ENCODE measurements at regions not wholly inside any gene's neighbourhood (a gene's known extent, or its start where the extent isn't known, plus 50 kb on each side); places are given as distances from the start of the nearest gene placed in this dataset.

DNA sequence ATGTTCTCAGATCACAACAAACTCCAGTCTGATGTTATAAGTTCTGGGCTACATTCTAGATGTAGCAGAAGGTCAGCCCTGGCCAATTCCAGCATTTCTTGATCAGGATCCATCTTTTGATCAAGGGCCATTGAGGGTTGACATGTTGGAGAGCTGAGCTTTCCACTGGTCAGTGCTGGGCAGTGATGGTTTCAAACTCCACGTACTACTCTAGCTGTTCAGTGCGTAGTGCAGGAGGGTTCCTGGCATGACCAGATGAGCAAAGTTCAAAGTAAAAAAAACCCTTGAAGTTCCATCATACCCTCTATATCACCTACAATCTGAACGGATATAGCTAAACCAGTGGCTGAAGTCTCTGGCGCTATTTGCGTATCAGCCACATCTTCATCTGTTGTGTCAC is 210.4 kb upstream of the OSR1 start:
- POLR2A ChIA-PET = interaction anchor here (1.2 kb wide), 1 partner anchor 13 kb away, joined by 3 read pairs; no protein-coding TSS in a partner anchor
- H3K9me3 ChIP-seq (ENCODE audit: control insufficient read depth, insufficient read depth, low read depth, low read length) = no peaks in the 10 kb centered on the region
- no peaks in the 10 kb centered on the region for H3K36me3 ChIP-seq (ENCODE audit: control insufficient read depth in 2 of 2, insufficient read depth in 1 of 2, low read length in 2 of 2)
- TF ChIP-seq ZNF341 (tag by site-specific recombination; IDR thresholded peaks at IDR 0.05; ENCODE audit: low read depth) (no peak), MEIS1 (CRISPR knock-in tag; IDR thresholded peaks at IDR 0.05; ENCODE audit: borderline replicate concordance) (no peak), ZNF121 (tag by site-specific recombination; IDR thresholded peaks at IDR 0.05) (no peak), PRDM1 (tag by site-specific recombination; IDR thresholded peaks at IDR 0.05) (no peak), ZNF785 (tag by site-specific recombination; IDR thresholded peaks at IDR 0.05) (no peak), KLF16 (tag by site-specific recombination; IDR thresholded peaks at IDR 0.05) (no peak), ZNF837 (tag by site-specific recombination; IDR thresholded peaks at IDR 0.05) (no peak), ZNF843 (tag by site-specific recombination; IDR thresholded peaks at IDR 0.05) (no peak)
- TF ChIP-seq, protein P1, sequence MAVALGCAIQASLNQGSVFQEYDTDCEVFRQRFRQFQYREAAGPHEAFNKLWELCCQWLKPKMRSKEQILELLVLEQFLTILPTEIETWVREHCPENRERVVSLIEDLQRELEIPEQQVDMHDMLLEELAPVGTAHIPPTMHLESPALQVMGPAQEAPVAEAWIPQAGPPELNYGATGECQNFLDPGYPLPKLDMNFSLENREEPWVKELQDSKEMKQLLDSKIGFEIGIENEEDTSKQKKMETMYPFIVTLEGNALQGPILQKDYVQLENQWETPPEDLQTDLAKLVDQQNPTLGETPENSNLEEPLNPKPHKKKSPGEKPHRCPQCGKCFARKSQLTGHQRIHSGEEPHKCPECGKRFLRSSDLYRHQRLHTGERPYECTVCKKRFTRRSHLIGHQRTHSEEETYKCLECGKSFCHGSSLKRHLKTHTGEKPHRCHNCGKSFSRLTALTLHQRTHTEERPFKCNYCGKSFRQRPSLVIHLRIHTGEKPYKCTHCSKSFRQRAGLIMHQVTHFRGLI (tag by site-specific recombination; IDR thresholded peaks at IDR 0.05) = no peak
- no peaks in the 10 kb centered on the region for H3K4me1 ChIP-seq (ENCODE audit: control insufficient read depth, insufficient read depth, low read length)
- CTCF ChIA-PET = interaction anchor here (1.3 kb wide), 1 partner anchor 1048 kb away, joined by 4 read pairs; no protein-coding TSS in a partner anchor
- H3K4me3 ChIP-seq (ENCODE audit: low read depth, low read length) = no peak overlapping the region
- no peak overlapping the region for H3K27ac ChIP-seq (ENCODE audit: extremely low read depth, low read depth, low read length)

DNA sequence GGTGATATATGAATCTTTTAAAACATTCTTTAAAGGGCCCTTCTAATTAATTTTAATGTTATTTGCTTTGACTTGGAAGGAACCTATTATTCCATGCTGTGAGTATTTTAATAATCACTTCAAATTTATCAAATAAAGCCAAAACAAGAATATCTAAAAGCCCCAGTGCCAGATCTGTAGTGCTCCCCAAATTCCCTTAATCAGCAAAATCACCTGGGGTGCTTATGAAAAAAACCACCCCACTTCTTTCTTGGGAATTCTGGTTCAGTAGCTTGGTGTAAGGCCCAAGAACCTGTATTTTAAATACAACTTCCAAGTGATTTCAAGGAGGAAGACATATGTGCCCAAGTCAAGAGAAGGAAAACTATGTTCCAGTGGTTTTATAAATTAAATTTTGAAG is 202.4 kb upstream of the OSR1 start:
- POLR2A ChIA-PET = no interaction called here
- no peak overlapping the region for H3K27ac ChIP-seq (ENCODE audit: extremely low read depth, low read depth, low read length)
- no peaks in the 10 kb centered on the region for H3K4me1 ChIP-seq (ENCODE audit: control insufficient read depth, insufficient read depth, low read length)
- TF ChIP-seq YY2 (tag by site-specific recombination; IDR thresholded peaks at IDR 0.05) (no peak), PRDM1 (tag by site-specific recombination; IDR thresholded peaks at IDR 0.05) (no peak), ZNF214 (tag by site-specific recombination; IDR thresholded peaks at IDR 0.05; ENCODE audit: borderline replicate concordance) (no peak), ZNF266 (tag by site-specific recombination; IDR thresholded peaks at IDR 0.05; ENCODE audit: low read depth) (no peak), ZNF350 (tag by site-specific recombination; IDR thresholded peaks at IDR 0.05) (no peak), ZNF777 (tag by site-specific recombination; IDR thresholded peaks at IDR 0.05; ENCODE audit: borderline replicate concordance) (no peak), SCRT1 (tag by site-specific recombination; IDR thresholded peaks at IDR 0.05; ENCODE audit: borderline replicate concordance) (no peak), ZNF658 (tag by site-specific recombination; IDR thresholded peaks at IDR 0.05) (no peak), ZNF561 (tag by site-specific recombination; IDR thresholded peaks at IDR 0.05; ENCODE audit: borderline replicate concordance) (no peak), KLF7 (tag by site-specific recombination; IDR thresholded peaks at IDR 0.05; ENCODE audit: borderline replicate concordance) (no peak), ZNF248 (tag by site-specific recombination; IDR thresholded peaks at IDR 0.05) (no peak), ZNF707 (tag by site-specific recombination; IDR thresholded peaks at IDR 0.05) (no peak), ZNF837 (tag by site-specific recombination; IDR thresholded peaks at IDR 0.05) (no peak), ZNF175 (tag by site-specific recombination; IDR thresholded peaks at IDR 0.05) (no peak)
- TF ChIP-seq, protein P1 (tag by site-specific recombination; IDR thresholded peaks at IDR 0.05) = no peak
- TF ChIP-seq, protein P2, sequence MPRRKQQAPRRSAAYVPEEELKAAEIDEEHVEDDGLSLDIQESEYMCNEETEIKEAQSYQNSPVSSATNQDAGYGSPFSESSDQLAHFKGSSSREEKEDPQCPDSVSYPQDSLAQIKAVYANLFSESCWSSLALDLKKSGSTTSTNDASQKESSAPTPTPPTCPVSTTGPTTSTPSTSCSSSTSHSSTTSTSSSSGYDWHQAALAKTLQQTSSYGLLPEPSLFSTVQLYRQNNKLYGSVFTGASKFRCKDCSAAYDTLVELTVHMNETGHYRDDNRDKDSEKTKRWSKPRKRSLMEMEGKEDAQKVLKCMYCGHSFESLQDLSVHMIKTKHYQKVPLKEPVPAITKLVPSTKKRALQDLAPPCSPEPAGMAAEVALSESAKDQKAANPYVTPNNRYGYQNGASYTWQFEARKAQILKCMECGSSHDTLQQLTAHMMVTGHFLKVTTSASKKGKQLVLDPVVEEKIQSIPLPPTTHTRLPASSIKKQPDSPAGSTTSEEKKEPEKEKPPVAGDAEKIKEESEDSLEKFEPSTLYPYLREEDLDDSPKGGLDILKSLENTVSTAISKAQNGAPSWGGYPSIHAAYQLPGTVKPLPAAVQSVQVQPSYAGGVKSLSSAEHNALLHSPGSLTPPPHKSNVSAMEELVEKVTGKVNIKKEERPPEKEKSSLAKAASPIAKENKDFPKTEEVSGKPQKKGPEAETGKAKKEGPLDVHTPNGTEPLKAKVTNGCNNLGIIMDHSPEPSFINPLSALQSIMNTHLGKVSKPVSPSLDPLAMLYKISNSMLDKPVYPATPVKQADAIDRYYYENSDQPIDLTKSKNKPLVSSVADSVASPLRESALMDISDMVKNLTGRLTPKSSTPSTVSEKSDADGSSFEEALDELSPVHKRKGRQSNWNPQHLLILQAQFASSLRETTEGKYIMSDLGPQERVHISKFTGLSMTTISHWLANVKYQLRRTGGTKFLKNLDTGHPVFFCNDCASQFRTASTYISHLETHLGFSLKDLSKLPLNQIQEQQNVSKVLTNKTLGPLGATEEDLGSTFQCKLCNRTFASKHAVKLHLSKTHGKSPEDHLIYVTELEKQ (tag by site-specific recombination; IDR thresholded peaks at IDR 0.05; ENCODE audit: borderline replicate concordance) = no peak
- no peak overlapping the region for H3K4me3 ChIP-seq (ENCODE audit: low read depth, low read length)
- CTCF ChIA-PET = no interaction called here
- no peaks in the 10 kb centered on the region for H3K9me3 ChIP-seq (ENCODE audit: control insufficient read depth, insufficient read depth, low read depth, low read length)
- no peaks in the 10 kb centered on the region for H3K36me3 ChIP-seq (ENCODE audit: control insufficient read depth in 2 of 2, insufficient read depth in 1 of 2, low read length in 2 of 2)
